SK-N-SH treated with all-trans-retinoic acid at 6 μM for 48 hours (cell line): ENCODE measurements at regions not wholly inside any gene's neighbourhood (a gene's known extent, or its start where the extent isn't known, plus 50 kb on each side); places are given as distances from the start of the nearest gene placed in this dataset.

Source experiments
- ATAC-seq: fragments of 200-7000 bp; cut with Tn5 transposase; 3 replicates; pipeline ENCODE4 v1.9.1; 2020; ENCODE audit warnings: mild to moderate bottlenecking, moderate library complexity
- BACH2 ChIP-seq: fragments of 250-450 bp; sonication (Bioruptor Pico); IDR thresholded peaks from 2 replicates; pipeline ENCODE4 v1.9.0; 2021; ENCODE audit warnings: mild to moderate bottlenecking, borderline replicate concordance
- CSDC2 ChIP-seq: fragments of 250-450 bp; sonication (Bioruptor Pico); IDR thresholded peaks from 2 replicates; pipeline ENCODE4 v1.5.0; 2020; ENCODE audit warnings: mild to moderate bottlenecking, moderate library complexity
- ESRRG ChIP-seq: fragments of 250-450 bp; sonication (Bioruptor Pico); IDR thresholded peaks from 2 replicates; pipeline ENCODE4 v1.6.1; 2021; ENCODE audit warnings: mild to moderate bottlenecking
- ISL1 ChIP-seq: fragments of 250-450 bp; sonication (Bioruptor Pico); IDR thresholded peaks from 2 replicates; pipeline ENCODE4 v2.1.2; 2022; ENCODE audit warnings: mild to moderate bottlenecking, moderate library complexity
- PPARA ChIP-seq: fragments of 250-450 bp; sonication (Bioruptor Pico); IDR thresholded peaks from 2 replicates; pipeline ENCODE4 v1.5.0; 2020; ENCODE audit warnings: mild to moderate bottlenecking, borderline replicate concordance
- SNAI2 ChIP-seq: fragments of 250-450 bp; sonication (Bioruptor Pico); IDR thresholded peaks from 2 replicates; pipeline ENCODE4 v1.5.0; 2020; ENCODE audit warnings: mild to moderate bottlenecking, moderate library complexity
- TOX ChIP-seq: fragments of 250-450 bp; sonication (Bioruptor Pico); IDR thresholded peaks from 2 replicates; pipeline ENCODE4 v1.8.0; 2021; ENCODE audit warnings: mild to moderate bottlenecking, moderate library complexity, borderline replicate concordance
- ZC3H10 ChIP-seq: fragments of 250-450 bp; sonication (Bioruptor Pico); IDR thresholded peaks from 2 replicates; pipeline ENCODE4 v1.5.1; 2021; ENCODE audit warnings: mild to moderate bottlenecking, moderate library complexity
- ZFP3 ChIP-seq: fragments of 250-450 bp; sonication (Bioruptor Pico); IDR thresholded peaks from 2 replicates; pipeline ENCODE4 v1.5.0; 2020; ENCODE audit warnings: mild to moderate bottlenecking, moderate library complexity
- ZFP30 ChIP-seq: fragments of 450-650 bp; formaldehyde crosslinking; IDR thresholded peaks from 2 replicates; pipeline ENCODE4 v1.5.0; 2022; ENCODE audit warnings: mild to moderate bottlenecking, moderate library complexity
- ZNF565 ChIP-seq: fragments of 450-650 bp; formaldehyde crosslinking; conservative IDR thresholded peaks from 2 replicates; pipeline ENCODE4 v1.5.0; 2020; ENCODE audit warnings: low read depth, mild to moderate bottlenecking, moderate library complexity
- ZNF70 ChIP-seq: fragments of 450-650 bp; formaldehyde crosslinking; IDR thresholded peaks from 2 replicates; pipeline ENCODE4 v1.5.0; 2020; ENCODE audit warnings: mild to moderate bottlenecking, moderate library complexity
- TF ChIP-seq, protein P1 (sequence below): fragments of 250-450 bp; sonication (Bioruptor Pico); IDR thresholded peaks from 2 replicates; pipeline ENCODE4 v1.5.1; 2020; ENCODE audit warnings: low read depth, mild to moderate bottlenecking, moderate library complexity
- TF ChIP-seq, protein P2 (sequence below): fragments of 250-450 bp; sonication (Bioruptor Pico); IDR thresholded peaks from 2 replicates; pipeline ENCODE4 v1.5.1; 2021; ENCODE audit warnings: mild to moderate bottlenecking, moderate library complexity
- TF ChIP-seq, protein P3 (sequence below): fragments of 250-450 bp; sonication (Bioruptor Pico); IDR thresholded peaks from 2 replicates; pipeline ENCODE4 v1.5.0; 2020; ENCODE audit warnings: mild to moderate bottlenecking, moderate library complexity
- TF ChIP-seq, protein P4 (sequence below): fragments of 250-450 bp; sonication (Bioruptor Pico); IDR thresholded peaks from 2 replicates; pipeline ENCODE4 v1.8.0; 2020; ENCODE audit warnings: mild to moderate bottlenecking, moderate library complexity, borderline replicate concordance
- TF ChIP-seq, protein P5 (sequence below): fragments of 250-450 bp; sonication (Bioruptor Pico); IDR thresholded peaks from 2 replicates; pipeline ENCODE4 v1.8.0; 2021; ENCODE audit warnings: low read depth, mild to moderate bottlenecking, moderate library complexity, borderline replicate concordance

DNA sequence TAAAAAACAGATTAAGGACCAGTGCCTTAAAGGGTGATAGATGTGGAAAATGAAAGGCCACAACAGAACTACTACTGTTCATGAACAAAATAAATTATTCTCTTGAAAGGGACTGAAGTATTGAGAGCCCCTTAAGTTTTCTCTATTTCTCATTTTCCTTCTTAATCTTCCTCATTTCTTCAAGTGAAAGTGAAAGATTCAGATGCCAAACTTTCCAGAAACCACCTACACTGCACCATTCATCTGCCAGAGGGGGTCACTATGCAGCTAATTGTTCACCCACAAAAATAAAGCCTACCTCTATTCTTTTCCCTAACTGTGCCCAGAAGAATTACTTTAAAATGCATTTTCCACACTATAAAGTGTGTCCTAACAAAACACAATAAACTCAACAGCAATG is 140.1 kb downstream of the NR4A2 start:
- TF ChIP-seq ZC3H10 (no peak), ZFP30 (CRISPR knock-in tag) (no peak), ESRRG (CRISPR knock-in tag) (no peak), ZNF70 (CRISPR knock-in tag) (no peak), SNAI2 (CRISPR knock-in tag) (no peak), TOX (CRISPR knock-in tag) (no peak), ZNF565 (CRISPR knock-in tag) (no peak), ZFP3 (CRISPR knock-in tag) (no peak), CSDC2 (CRISPR knock-in tag) (no peak), BACH2 (CRISPR knock-in tag) (no peak)
- TF ChIP-seq, protein P1, sequence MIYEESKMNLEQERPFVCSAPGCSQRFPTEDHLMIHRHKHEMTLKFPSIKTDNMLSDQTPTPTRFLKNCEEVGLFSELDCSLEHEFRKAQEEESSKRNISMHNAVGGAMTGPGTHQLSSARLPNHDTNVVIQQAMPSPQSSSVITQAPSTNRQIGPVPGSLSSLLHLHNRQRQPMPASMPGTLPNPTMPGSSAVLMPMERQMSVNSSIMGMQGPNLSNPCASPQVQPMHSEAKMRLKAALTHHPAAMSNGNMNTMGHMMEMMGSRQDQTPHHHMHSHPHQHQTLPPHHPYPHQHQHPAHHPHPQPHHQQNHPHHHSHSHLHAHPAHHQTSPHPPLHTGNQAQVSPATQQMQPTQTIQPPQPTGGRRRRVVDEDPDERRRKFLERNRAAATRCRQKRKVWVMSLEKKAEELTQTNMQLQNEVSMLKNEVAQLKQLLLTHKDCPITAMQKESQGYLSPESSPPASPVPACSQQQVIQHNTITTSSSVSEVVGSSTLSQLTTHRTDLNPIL (CRISPR knock-in tag) = no peak
- TF ChIP-seq, protein P2, sequence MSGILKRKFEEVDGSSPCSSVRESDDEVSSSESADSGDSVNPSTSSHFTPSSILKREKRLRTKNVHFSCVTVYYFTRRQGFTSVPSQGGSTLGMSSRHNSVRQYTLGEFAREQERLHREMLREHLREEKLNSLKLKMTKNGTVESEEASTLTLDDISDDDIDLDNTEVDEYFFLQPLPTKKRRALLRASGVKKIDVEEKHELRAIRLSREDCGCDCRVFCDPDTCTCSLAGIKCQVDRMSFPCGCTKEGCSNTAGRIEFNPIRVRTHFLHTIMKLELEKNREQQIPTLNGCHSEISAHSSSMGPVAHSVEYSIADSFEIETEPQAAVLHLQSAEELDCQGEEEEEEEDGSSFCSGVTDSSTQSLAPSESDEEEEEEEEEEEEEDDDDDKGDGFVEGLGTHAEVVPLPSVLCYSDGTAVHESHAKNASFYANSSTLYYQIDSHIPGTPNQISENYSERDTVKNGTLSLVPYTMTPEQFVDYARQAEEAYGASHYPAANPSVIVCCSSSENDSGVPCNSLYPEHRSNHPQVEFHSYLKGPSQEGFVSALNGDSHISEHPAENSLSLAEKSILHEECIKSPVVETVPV (CRISPR knock-in tag) = no peak
- TF ChIP-seq, protein P3, sequence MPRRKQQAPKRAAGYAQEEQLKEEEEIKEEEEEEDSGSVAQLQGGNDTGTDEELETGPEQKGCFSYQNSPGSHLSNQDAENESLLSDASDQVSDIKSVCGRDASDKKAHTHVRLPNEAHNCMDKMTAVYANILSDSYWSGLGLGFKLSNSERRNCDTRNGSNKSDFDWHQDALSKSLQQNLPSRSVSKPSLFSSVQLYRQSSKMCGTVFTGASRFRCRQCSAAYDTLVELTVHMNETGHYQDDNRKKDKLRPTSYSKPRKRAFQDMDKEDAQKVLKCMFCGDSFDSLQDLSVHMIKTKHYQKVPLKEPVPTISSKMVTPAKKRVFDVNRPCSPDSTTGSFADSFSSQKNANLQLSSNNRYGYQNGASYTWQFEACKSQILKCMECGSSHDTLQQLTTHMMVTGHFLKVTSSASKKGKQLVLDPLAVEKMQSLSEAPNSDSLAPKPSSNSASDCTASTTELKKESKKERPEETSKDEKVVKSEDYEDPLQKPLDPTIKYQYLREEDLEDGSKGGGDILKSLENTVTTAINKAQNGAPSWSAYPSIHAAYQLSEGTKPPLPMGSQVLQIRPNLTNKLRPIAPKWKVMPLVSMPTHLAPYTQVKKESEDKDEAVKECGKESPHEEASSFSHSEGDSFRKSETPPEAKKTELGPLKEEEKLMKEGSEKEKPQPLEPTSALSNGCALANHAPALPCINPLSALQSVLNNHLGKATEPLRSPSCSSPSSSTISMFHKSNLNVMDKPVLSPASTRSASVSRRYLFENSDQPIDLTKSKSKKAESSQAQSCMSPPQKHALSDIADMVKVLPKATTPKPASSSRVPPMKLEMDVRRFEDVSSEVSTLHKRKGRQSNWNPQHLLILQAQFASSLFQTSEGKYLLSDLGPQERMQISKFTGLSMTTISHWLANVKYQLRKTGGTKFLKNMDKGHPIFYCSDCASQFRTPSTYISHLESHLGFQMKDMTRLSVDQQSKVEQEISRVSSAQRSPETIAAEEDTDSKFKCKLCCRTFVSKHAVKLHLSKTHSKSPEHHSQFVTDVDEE (CRISPR knock-in tag) = no peak
- no peak; the same call in 2 of the 3 replicates for ATAC-seq

DNA sequence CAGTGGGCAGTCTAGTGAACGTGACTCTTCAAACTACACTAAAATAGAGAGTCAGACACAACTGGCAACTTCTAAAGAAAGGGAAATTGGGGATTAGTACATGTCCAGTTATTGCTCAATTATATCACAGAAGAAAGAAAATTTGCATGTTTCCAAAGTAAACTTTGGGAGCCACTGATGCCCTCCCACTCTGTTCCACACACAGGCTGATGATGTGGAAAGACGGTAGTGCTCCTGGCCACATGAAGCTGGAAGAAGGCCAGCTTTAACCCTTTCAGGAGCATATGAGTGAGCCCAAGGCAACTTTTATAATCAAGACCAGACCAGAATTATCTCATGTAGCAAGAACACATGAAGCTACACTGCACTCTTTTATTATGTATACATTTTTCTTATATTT is 141.0 kb downstream of the NR4A2 start:
- TF ChIP-seq ZFP30 (CRISPR knock-in tag) = no peak
- no peak for TF ChIP-seq ZNF70 (CRISPR knock-in tag)
- no peak for TF ChIP-seq ISL1 (CRISPR knock-in tag)
- TF ChIP-seq, protein P2 (CRISPR knock-in tag) = no peak
- TF ChIP-seq, protein P1 (CRISPR knock-in tag) = no peak
- TF ChIP-seq BACH2 (CRISPR knock-in tag) = no peak
- TF ChIP-seq PPARA (CRISPR knock-in tag) = no peak
- TF ChIP-seq ZFP3 (CRISPR knock-in tag) = no peak
- no peak for TF ChIP-seq ZC3H10
- TF ChIP-seq, protein P3 (CRISPR knock-in tag) = no peak
- TF ChIP-seq, protein P4, sequence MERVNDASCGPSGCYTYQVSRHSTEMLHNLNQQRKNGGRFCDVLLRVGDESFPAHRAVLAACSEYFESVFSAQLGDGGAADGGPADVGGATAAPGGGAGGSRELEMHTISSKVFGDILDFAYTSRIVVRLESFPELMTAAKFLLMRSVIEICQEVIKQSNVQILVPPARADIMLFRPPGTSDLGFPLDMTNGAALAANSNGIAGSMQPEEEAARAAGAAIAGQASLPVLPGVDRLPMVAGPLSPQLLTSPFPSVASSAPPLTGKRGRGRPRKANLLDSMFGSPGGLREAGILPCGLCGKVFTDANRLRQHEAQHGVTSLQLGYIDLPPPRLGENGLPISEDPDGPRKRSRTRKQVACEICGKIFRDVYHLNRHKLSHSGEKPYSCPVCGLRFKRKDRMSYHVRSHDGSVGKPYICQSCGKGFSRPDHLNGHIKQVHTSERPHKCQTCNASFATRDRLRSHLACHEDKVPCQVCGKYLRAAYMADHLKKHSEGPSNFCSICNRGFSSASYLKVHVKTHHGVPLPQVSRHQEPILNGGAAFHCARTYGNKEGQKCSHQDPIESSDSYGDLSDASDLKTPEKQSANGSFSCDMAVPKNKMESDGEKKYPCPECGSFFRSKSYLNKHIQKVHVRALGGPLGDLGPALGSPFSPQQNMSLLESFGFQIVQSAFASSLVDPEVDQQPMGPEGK = no peak
- no peak for TF ChIP-seq ZNF565 (CRISPR knock-in tag)
- TF ChIP-seq ESRRG (CRISPR knock-in tag) = no peak
- TF ChIP-seq, protein P5, sequence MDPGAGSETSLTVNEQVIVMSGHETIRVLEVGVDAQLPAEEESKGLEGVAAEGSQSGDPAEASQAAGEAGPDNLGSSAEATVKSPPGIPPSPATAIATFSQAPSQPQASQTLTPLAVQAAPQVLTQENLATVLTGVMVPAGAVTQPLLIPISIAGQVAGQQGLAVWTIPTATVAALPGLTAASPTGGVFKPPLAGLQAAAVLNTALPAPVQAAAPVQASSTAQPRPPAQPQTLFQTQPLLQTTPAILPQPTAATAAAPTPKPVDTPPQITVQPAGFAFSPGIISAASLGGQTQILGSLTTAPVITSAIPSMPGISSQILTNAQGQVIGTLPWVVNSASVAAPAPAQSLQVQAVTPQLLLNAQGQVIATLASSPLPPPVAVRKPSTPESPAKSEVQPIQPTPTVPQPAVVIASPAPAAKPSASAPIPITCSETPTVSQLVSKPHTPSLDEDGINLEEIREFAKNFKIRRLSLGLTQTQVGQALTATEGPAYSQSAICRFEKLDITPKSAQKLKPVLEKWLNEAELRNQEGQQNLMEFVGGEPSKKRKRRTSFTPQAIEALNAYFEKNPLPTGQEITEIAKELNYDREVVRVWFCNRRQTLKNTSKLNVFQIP = no peak
- TF ChIP-seq, all 23 proteins: peak for 0
- no peak for ATAC-seq
